B cell (primary cell): ENCODE measurements at regions not wholly inside any gene's neighbourhood (a gene's known extent, or its start where the extent isn't known, plus 50 kb on each side); places are given as distances from the start of the nearest gene placed in this dataset.

ENCODE experiments used
- ATAC-seq: fragments of 200-7000 bp; cut with Tn5 transposase; one replicate; pipeline ENCODE4 v1.10.0; 2021; ENCODE audit warnings: low read depth, mild to moderate bottlenecking, moderate number of reproducible peaks, moderate library complexity
- CTCF ChIA-PET: fragments of 350-600 bp; sonication (Branson Sonifier 250); formaldehyde crosslinking; loops from one replicate; lab custom pipeline; 2021; ENCODE audit warnings: antibody characterized with exemption, inconsistent platforms; lab: Charles Lee
- POLR2A ChIA-PET: fragments of 350-600 bp; sonication (Branson Sonifier 250); formaldehyde crosslinking; loops from one replicate; lab custom pipeline; 2021; ENCODE audit warnings: antibody characterized with exemption; lab: Charles Lee
- DNase-seq: peaks from one replicate; pipeline ENCODE4 v3.0.0; 2013
- H2AFZ ChIP-seq: 2 replicates; pipeline ENCODE4 v1.6.1; 2012; ENCODE audit warnings: mild to moderate bottlenecking, low read depth, low read length; ENCODE audit not compliant: insufficient read depth, poor library complexity, severe bottlenecking
- H3K27ac ChIP-seq, 2 donors: 1 replicate in 1 of 2; 2 replicates in 1 of 2; pipeline ENCODE4 v1.5.1; 2012 to 2013; ENCODE audit warnings: low read length in 2 of 2, mild to moderate bottlenecking in 2 of 2, moderate library complexity in 1 of 2
- H3K27me3 ChIP-seq, 4 experiments: fragments of 200-600 bp in 1 of 4; sonication (generic) in 1 of 4; replicated peaks in 1 of 4; 1 replicate in 2 of 4; 2 replicates in 2 of 4; pipeline versions ENCODE4 v1.6.1 to v1.7.0; 2013 to 2016; ENCODE audit warnings: low read length in 3 of 4, mild to moderate bottlenecking in 2 of 4, mixed read lengths in 1 of 4, moderate library complexity in 1 of 4; ENCODE audit not compliant: insufficient read depth in 4 of 4, control insufficient read depth in 3 of 4; ENCODE audit errors: control extremely low read depth in 1 of 4
- H3K36me3 ChIP-seq, 2 experiments: replicated peaks in 1 of 2; 1 replicate in 1 of 2; 2 replicates in 1 of 2; pipeline versions ENCODE4 v1.6.1 to v1.7.1; 2013; ENCODE audit warnings: low read length in 1 of 2; ENCODE audit not compliant: insufficient read depth in 2 of 2, control insufficient read depth in 1 of 2; ENCODE audit errors: control extremely low read depth in 1 of 2, extremely low read depth in 1 of 2
- H3K4me1 ChIP-seq, 2 donors: fragments of 200-600 bp in 1 of 2; sonication (generic) in 1 of 2; 1 replicate in 1 of 2; 2 replicates in 1 of 2; pipeline versions ENCODE4 v1.5.1 to v1.6.1; 2013 to 2017; ENCODE audit warnings: low read length in 2 of 2; ENCODE audit not compliant: control insufficient read depth in 2 of 2, insufficient read depth in 2 of 2
- H3K4me2 ChIP-seq: replicated peaks from 2 replicates; pipeline ENCODE3; 2012; ENCODE audit warnings: mild to moderate bottlenecking, low read depth, low read length; ENCODE audit not compliant: poor library complexity, severe bottlenecking
- H3K4me3 ChIP-seq, 5 experiments: fragments of 200-600 bp in 1 of 5; sonication (generic) in 1 of 5; 1 replicate in 3 of 5; 2 replicates in 2 of 5; pipeline versions ENCODE4 v1.5.1 to v1.7.0; 2011 to 2016; ENCODE audit warnings: low read length in 4 of 5, mild to moderate bottlenecking in 4 of 5, low read depth in 2 of 5, control low read depth in 1 of 5, moderate library complexity in 1 of 5; ENCODE audit not compliant: insufficient read depth in 1 of 5; ENCODE audit errors: control extremely low read depth in 1 of 5, extremely low read depth in 1 of 5
- H3K79me2 ChIP-seq: fragments of 200-600 bp; sonication (generic); one replicate; pipeline ENCODE4 v1.6.0; 2016; ENCODE audit warnings: low read length; ENCODE audit not compliant: control insufficient read depth, insufficient read depth
- H3K9ac ChIP-seq: fragments of 200-600 bp; sonication (generic); 2 replicates; pipeline ENCODE4 v1.6.1; 2017; ENCODE audit warnings: mild to moderate bottlenecking, low read length, moderate library complexity
- H3K9me3 ChIP-seq, 3 donors: one replicate each; pipeline versions ENCODE4 v1.6.1 to v1.7.1; 2013; ENCODE audit warnings: low read length in 2 of 3; ENCODE audit not compliant: control insufficient read depth in 2 of 3, insufficient read depth in 1 of 3; ENCODE audit errors: control extremely low read depth in 1 of 3
- H4K20me1 ChIP-seq: 2 replicates; pipeline ENCODE4 v1.6.0; 2012; ENCODE audit warnings: mild to moderate bottlenecking, low read length; ENCODE audit not compliant: insufficient read depth, control insufficient read depth, poor library complexity, severe bottlenecking
- H3K27ac Mint-ChIP-seq: one replicate; pipeline ENCODE4 v1.8.0; 2021; ENCODE audit warnings: mixed read lengths
- H3K27me3 Mint-ChIP-seq: one replicate; pipeline ENCODE4 v1.8.0; 2021; ENCODE audit warnings: mixed read lengths
- H3K4me1 Mint-ChIP-seq: one replicate; pipeline ENCODE4 v1.8.0; 2021; ENCODE audit warnings: mixed read lengths
- H3K4me3 Mint-ChIP-seq: one replicate; pipeline ENCODE4 v1.8.0; 2021; ENCODE audit warnings: mixed read lengths
- H3K9me3 Mint-ChIP-seq: one replicate; pipeline ENCODE4 v1.8.0; 2022; ENCODE audit warnings: mixed read lengths; ENCODE audit not compliant: insufficient read depth
- EZH2 ChIP-seq: IDR thresholded peaks from 2 replicates; pipeline ENCODE4 v1.6.1; 2012; ENCODE audit warnings: borderline replicate concordance, low read depth, mild to moderate bottlenecking, moderate library complexity, low read length; ENCODE audit not compliant: insufficient read depth, poor library complexity, severe bottlenecking
- WGBS: methylation state at CpG from one replicate; pipeline ENCODE4 v1.1.5; 2013; ENCODE audit warnings: missing lambda C conversion rate; ENCODE audit not compliant: insufficient coverage; 5-methylcytosine and 5-hydroxymethylcytosine counted together
- intact Hi-C: fragments of 100-400 bp; cut with micrococcal nuclease; formaldehyde crosslinking; loops from one replicate; pipeline ENCODE4 v1.10.0; 2022
- TF ChIP-seq, protein P1 (sequence below): fragments of 200-600 bp; IDR thresholded peaks from one replicate; pipeline ENCODE4 v1.8.0; 2022; ENCODE audit warnings: antibody characterized with exemption, mild to moderate bottlenecking

DNA sequence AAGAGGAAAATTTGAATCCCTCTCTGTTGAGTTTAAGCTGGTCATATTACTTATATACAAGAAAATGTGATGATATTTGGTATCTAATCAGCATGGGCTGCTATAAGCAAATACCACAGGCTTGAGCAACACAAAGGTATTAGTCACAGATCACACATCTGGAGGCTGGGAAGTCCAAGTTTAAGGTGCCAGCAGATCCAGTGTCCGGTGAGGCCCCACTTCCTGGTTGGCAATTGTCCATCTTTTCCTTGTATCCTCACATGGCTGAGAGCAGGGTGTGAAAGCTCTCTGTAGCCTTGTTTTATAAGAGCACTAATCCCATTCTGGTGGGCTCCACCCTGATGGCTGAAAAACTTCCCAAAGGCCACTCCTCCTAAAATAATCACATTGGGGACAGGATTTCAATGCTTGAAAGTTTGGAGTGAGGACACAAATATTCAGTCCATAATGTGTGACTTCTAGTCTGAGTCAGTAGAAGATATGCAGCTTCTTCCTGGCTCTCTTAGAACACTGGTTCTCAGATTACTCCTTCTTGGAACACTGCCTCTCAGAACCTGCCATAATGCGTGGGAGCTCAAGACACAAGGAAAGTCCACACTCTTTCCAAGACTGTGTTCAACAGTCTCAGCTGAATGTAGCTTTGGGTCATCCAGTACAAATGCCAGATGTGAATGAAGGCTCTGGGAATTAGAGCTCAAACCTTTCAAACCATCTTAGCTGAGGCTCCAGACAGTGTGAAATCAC is 124.1 kb downstream of the PRDM9 start:
- H3K4me1 Mint-ChIP-seq: no peaks in the 10 kb centered on the region
- no peaks in the 10 kb centered on the region for H3K4me1 ChIP-seq
- H3K27ac Mint-ChIP-seq: no peak overlapping the region
- no peak overlapping the region for H3K4me3 ChIP-seq
- no peaks in the 10 kb centered on the region for H4K20me1 ChIP-seq
- no peak overlapping the region for H3K9ac ChIP-seq
- H3K79me2 ChIP-seq: no peaks in the 10 kb centered on the region
- CTCF ChIA-PET: no interaction called here
- intact Hi-C loops: no loop called here
- TF ChIP-seq EZH2: no peak
- TF ChIP-seq, protein P1, sequence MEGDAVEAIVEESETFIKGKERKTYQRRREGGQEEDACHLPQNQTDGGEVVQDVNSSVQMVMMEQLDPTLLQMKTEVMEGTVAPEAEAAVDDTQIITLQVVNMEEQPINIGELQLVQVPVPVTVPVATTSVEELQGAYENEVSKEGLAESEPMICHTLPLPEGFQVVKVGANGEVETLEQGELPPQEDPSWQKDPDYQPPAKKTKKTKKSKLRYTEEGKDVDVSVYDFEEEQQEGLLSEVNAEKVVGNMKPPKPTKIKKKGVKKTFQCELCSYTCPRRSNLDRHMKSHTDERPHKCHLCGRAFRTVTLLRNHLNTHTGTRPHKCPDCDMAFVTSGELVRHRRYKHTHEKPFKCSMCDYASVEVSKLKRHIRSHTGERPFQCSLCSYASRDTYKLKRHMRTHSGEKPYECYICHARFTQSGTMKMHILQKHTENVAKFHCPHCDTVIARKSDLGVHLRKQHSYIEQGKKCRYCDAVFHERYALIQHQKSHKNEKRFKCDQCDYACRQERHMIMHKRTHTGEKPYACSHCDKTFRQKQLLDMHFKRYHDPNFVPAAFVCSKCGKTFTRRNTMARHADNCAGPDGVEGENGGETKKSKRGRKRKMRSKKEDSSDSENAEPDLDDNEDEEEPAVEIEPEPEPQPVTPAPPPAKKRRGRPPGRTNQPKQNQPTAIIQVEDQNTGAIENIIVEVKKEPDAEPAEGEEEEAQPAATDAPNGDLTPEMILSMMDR: no peak
- no peaks in the 10 kb centered on the region for H3K27me3 ChIP-seq
- no peak overlapping the region for H2AFZ ChIP-seq
- H3K27ac ChIP-seq: no peak overlapping the region
- ATAC-seq (no peak), DNase-seq (no peak)
- 100% methylated on average over 1 of the region's 2 CpGs for WGBS
- no peak overlapping the region for H3K4me2 ChIP-seq
- no peaks in the 10 kb centered on the region for H3K9me3 ChIP-seq
- H3K9me3 Mint-ChIP-seq: peaks cover 3% of the 10 kb centered on the region
- H3K27me3 Mint-ChIP-seq: no peaks in the 10 kb centered on the region
- POLR2A ChIA-PET: no interaction called here
- no peak overlapping the region for H3K4me3 Mint-ChIP-seq
- no peaks in the 10 kb centered on the region for H3K36me3 ChIP-seq

DNA sequence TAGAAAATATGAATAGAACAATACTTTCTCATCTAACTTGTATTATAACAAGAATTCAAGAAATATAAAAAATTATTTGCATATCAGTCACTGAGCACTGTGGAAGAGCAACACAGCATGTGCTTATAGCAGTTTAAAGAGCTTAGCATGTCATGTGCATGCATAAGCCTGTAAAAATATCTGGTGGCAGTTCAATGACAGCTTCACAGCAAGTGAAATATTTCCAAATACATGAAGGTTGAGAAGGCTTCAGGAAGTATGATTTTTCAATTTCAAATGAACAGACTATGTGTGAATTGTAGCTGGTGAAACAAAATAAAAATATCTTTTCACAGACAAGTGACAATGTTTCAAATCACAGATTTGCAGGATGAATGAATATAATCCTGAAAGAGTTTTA is 128.5 kb downstream of the PRDM9 start:
- Histone ChIP-seq H3K9ac (no peak overlapping the region), H3K4me3 (no peak overlapping the region), H2AFZ (no peak overlapping the region), H3K9me3 (no peaks in the 10 kb centered on the region), H3K27ac (no peak overlapping the region), H3K4me2 (no peak overlapping the region), H3K79me2 (no peaks in the 10 kb centered on the region), H3K4me1 (no peaks in the 10 kb centered on the region), H3K27me3 (no peaks in the 10 kb centered on the region), H4K20me1 (no peaks in the 10 kb centered on the region), H3K36me3 (no peaks in the 10 kb centered on the region)
- Mint-ChIP-seq H3K27me3 (no peaks in the 10 kb centered on the region), H3K9me3 (peaks cover under 1% of the 10 kb centered on the region), H3K4me3 (no peak overlapping the region), H3K27ac (no peak overlapping the region), H3K4me1 (no peaks in the 10 kb centered on the region)
- no peak for DNase-seq
- intact Hi-C loops: no loop called here
- no peak for TF ChIP-seq EZH2
- TF ChIP-seq, protein P1: no peak
- ChIA-PET CTCF (no interaction called here), POLR2A (no interaction called here)
- ATAC-seq: no peak
